GM12872 (cell line): ENCODE measurements at regions not wholly inside any gene's neighbourhood (a gene's known extent, or its start where the extent isn't known, plus 50 kb on each side); places are given as distances from the start of the nearest gene placed in this dataset.

ENCODE experiments used
- TF ChIP-seq, protein P1 (sequence below): IDR thresholded peaks from 3 replicates; pipeline ENCODE4 v1.5.1; 2011; ENCODE audit warnings: low read depth, mild to moderate bottlenecking, low read length, moderate library complexity; ENCODE audit not compliant: insufficient read depth

DNA sequence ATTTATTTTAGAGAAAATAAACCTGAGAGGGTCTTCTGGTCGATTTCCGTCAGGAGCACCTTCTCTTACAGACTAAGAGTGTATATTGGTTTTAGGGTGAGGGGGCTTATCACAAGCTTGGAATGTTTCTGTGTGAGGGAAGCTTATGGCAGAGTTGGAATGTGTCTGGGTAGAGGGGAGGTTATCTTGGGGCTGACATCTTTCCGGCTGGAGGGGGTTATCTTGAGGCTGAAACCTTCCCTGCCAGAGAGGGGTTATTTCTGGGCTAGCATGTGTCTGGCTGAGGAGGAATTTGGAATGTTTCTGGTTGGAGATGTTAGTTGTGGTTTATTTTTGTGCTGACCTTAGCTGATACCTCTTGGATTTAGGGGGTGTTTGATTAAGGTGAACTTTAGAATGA lies 1312.1 kb downstream of the ADGRL3 start:
- TF ChIP-seq, protein P1, sequence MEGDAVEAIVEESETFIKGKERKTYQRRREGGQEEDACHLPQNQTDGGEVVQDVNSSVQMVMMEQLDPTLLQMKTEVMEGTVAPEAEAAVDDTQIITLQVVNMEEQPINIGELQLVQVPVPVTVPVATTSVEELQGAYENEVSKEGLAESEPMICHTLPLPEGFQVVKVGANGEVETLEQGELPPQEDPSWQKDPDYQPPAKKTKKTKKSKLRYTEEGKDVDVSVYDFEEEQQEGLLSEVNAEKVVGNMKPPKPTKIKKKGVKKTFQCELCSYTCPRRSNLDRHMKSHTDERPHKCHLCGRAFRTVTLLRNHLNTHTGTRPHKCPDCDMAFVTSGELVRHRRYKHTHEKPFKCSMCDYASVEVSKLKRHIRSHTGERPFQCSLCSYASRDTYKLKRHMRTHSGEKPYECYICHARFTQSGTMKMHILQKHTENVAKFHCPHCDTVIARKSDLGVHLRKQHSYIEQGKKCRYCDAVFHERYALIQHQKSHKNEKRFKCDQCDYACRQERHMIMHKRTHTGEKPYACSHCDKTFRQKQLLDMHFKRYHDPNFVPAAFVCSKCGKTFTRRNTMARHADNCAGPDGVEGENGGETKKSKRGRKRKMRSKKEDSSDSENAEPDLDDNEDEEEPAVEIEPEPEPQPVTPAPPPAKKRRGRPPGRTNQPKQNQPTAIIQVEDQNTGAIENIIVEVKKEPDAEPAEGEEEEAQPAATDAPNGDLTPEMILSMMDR: no peak

DNA sequence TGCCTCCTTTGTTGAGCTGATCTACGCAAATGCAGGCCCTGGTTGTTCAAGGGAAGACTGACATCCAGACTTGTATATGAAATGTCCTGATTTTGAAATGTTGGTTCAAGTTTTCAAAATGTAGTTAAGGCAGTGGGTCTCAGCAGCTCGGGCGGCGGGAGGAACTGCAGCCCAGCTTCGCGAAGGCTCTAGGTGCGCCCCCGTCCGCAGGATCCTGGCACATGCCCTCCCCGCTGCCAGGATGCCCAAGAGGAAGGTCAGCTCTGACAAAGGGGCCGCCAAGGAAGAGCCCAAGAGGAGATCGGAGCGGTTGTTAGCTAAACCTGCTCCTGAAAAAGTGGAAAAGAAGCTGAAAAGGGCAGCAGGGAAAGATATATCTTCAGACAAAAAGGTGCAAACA lies 1310.1 kb downstream of the ADGRL3 start:
- TF ChIP-seq, protein P1: no peak

DNA sequence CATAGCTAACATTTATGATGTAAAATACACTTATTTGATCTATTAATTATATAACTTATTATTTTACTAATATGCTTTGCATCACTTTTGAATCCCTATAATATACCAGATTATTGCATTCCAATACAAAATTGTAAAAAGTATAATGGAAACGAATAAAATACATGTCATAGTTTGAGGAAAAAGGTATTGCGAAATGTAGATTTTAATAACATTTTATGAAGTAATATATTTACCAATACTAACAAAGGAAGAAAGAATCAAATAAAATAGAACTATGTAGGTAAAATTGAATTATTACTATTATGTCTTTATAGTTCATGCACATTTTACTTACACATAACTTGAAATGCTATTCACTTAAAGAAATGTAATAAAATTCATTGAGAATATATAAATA lies 1300.2 kb downstream of the ADGRL3 start:
- TF ChIP-seq, protein P1: no peak

DNA sequence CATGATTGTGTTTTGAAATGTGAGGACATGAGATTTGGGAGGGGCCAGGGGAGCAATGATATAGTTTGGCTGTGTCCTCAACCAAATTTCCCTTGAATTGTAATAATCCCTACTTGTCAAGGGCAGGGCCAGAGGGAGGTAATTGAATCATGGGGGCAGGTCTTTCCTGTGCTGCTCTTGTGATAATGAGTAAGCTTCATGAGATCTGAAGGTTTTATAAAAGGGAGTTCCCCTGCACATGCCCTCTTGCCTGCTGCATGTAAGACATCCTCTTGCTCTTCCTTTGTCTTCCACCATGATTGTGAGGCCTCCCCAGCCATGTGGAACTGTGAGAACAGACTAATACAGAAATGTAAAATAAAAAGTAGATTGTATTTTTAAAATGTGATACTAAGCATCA lies 1294.9 kb downstream of the ADGRL3 start:
- TF ChIP-seq, protein P1: no peak

DNA sequence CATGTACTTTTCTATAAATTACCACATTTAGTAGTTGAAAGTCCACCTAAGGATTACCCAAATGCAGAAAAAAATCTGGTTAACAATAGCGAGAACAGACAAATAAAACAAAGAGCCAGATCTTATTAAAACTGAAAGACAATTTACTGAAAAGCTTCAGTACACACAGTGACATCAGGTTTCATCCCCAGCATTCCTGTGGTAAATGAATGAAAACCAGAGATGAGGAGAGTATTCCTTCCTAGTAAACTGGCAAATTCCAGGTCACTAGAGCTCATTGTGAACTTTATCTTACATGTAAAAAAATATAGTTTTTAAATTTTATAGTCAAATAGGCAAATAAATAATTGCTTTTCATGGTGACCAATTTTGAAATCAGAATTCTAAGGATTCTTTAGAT lies 1290.5 kb downstream of the ADGRL3 start:
- TF ChIP-seq, protein P1: no peak

DNA sequence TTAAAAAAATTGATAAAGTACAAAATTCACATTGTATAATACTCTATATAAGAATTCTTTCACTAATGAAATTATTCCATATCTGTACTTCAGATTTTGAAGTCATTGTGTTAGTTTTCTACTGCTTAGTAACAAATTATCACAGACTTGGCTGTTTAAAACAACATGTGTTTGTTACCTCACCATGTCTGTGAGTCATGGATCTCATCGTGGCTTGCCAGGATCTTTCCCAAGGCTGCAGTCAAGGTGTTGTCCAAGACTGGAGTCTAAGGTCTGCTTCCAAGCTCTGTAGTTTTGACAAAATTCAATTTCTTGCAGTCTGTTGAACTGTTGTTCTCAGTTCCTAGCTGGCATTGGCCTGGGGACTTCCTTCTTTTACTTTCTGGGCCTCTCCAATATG lies 1286.9 kb downstream of the ADGRL3 start:
- TF ChIP-seq, protein P1: no peak

DNA sequence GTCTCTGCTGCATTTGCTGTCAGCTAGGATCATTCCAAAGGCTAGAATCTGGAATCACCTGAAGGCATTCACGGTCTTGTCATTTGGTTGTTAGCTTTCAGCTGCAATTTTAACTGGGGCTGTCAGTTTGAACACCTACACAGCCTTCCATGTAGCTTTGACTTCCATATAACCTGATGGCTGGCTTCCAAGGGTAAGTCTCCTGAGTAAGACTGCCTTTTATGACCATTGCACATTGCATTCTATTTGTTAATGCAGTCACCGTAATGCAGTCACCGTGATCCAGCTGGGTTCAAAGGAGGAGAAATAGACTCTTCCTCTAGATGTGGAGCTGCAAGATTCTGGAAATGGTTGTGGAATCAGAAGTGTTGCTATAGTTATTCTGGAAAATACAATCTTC lies 1284.2 kb downstream of the ADGRL3 start:
- TF ChIP-seq, protein P1: no peak

DNA sequence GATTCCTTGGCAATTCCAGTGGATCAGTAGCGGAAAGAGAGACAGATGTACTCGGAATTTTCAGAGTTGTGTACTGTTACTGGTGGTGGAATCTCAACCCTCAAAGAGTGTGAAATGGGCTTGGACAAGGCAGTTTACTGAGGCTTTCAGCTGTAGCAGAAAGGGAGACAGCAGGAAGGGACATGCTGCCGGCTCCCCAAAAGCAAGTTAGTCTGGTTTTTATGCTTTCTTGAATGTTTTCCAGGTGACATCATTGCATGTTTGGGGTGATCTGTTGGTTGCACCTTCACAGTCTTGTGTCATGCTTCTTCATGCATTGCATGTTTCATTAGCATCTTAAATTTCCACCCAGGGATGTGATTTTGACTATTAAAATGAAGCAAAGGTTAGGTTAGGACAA lies 1282.2 kb downstream of the ADGRL3 start:
- TF ChIP-seq, protein P1: no peak
